IMR-90 (cell line): ENCODE measurements at regions not wholly inside any gene's neighbourhood (a gene's known extent, or its start where the extent isn't known, plus 50 kb on each side); places are given as distances from the start of the nearest gene placed in this dataset.
A peak's percentile ranks its signal among the peaks of the same experiment; 100 is the strongest.

Experiments
- ATAC-seq: fragments of 200-7000 bp; cut with Tn5 transposase; 2 replicates; pipeline ENCODE4 v1.9.1; 2020; ENCODE audit warnings: low read depth, mild to moderate bottlenecking, moderate library complexity
- BruUV-seq: library from RNA; stranded (reverse); fragments of 400-500 nt; replicated peaks from 2 replicates; lab custom pipeline; 2021; lab: Mats Ljungman, UMichigan
- CTCF ChIA-PET: fragments of 300-600 bp; formaldehyde crosslinking; extraction: SDS; loops from one replicate; lab custom pipeline; 2021; ENCODE audit warnings: antibody characterized with exemption; lab: Yijun Ruan, JAX
- POLR2A ChIA-PET: fragments of 300-600 bp; sonication (Branson Sonifier 250); formaldehyde crosslinking; loops from one replicate; lab custom pipeline; 2022; ENCODE audit warnings: antibody characterized with exemption; ENCODE audit not compliant: unreplicated experiment; lab: Charles Lee
- DNase-seq: peaks from one replicate; pipeline ENCODE4 v3.0.0; 2013
- H2AFZ ChIP-seq: replicated peaks from 2 replicates; pipeline ENCODE3; 2013; ENCODE audit warnings: low read length, mild to moderate bottlenecking; ENCODE audit not compliant: poor library complexity
- H2AK5ac ChIP-seq: 2 replicates; pipeline ENCODE4 v1.6.1; 2013; ENCODE audit warnings: low read depth, low read length, inconsistent platforms
- H2AK9ac ChIP-seq: replicated peaks from 2 replicates; pipeline ENCODE3; 2013; ENCODE audit warnings: mild to moderate bottlenecking, low read depth, low read length, moderate library complexity; ENCODE audit not compliant: poor library complexity
- H2BK120ac ChIP-seq: 2 replicates; pipeline ENCODE4 v1.6.1; 2013; ENCODE audit warnings: low read depth, low read length, inconsistent platforms
- H2BK15ac ChIP-seq: 3 replicates; pipeline ENCODE4 v1.6.1; 2013; ENCODE audit warnings: low read depth, low read length, inconsistent platforms
- H2BK20ac ChIP-seq: 2 replicates; pipeline ENCODE4 v1.6.1; 2013; ENCODE audit warnings: low read depth, mild to moderate bottlenecking, inconsistent platforms, low read length, moderate library complexity
- H2BK5ac ChIP-seq: 2 replicates; pipeline ENCODE4 v1.6.1; 2013; ENCODE audit warnings: mild to moderate bottlenecking, low read depth, low read length, inconsistent platforms; ENCODE audit not compliant: poor library complexity, severe bottlenecking
- H3K14ac ChIP-seq: replicated peaks from 2 replicates; pipeline ENCODE4 v1.6.1; 2013; ENCODE audit warnings: low read depth, low read length, inconsistent platforms
- H3K18ac ChIP-seq: 2 replicates; pipeline ENCODE4 v1.6.1; 2013; ENCODE audit warnings: low read depth, low read length, control low read depth
- H3K23ac ChIP-seq: 2 replicates; pipeline ENCODE4 v1.6.1; 2013; ENCODE audit warnings: low read depth, low read length, inconsistent platforms
- H3K27ac ChIP-seq: 2 replicates; pipeline ENCODE4 v1.5.1; 2013; ENCODE audit warnings: mild to moderate bottlenecking, control low read depth, low read length; ENCODE audit not compliant: insufficient read depth
- H3K27me3 ChIP-seq: 2 replicates; pipeline ENCODE4 v1.6.1; 2013; ENCODE audit warnings: low read length; ENCODE audit not compliant: control insufficient read depth, insufficient read depth
- H3K36me3 ChIP-seq: 2 replicates; pipeline ENCODE4 v1.6.1; 2013; ENCODE audit warnings: low read length, mixed read lengths; ENCODE audit not compliant: control insufficient read depth, insufficient read depth
- H3K4ac ChIP-seq: 2 replicates; pipeline ENCODE4 v1.6.1; 2013; ENCODE audit warnings: low read depth, low read length, inconsistent platforms
- H3K4me1 ChIP-seq: 2 replicates; pipeline ENCODE4 v1.6.1; 2013; ENCODE audit warnings: low read length, mixed read lengths; ENCODE audit not compliant: control insufficient read depth, insufficient read depth
- H3K4me2 ChIP-seq: 2 replicates; pipeline ENCODE4 v1.6.1; 2013; ENCODE audit warnings: low read depth, mild to moderate bottlenecking, control low read depth, low read length, moderate library complexity
- H3K4me3 ChIP-seq: 2 replicates; pipeline ENCODE4 v1.5.1; 2013; ENCODE audit warnings: low read depth, mild to moderate bottlenecking, control low read depth, low read length, moderate library complexity; ENCODE audit not compliant: insufficient read depth
- H3K56ac ChIP-seq: 2 replicates; pipeline ENCODE4 v1.6.1; 2013; ENCODE audit warnings: low read length, inconsistent platforms; ENCODE audit not compliant: insufficient read depth; ENCODE audit errors: extremely low read depth
- H3K79me1 ChIP-seq, 2 experiments: 2 replicates each; pipeline ENCODE4 v1.6.1; 2013; ENCODE audit warnings: low read length in 2 of 2, inconsistent platforms in 1 of 2, low read depth in 1 of 2
- H3K9ac ChIP-seq: 2 replicates; pipeline ENCODE4 v1.6.1; 2013; ENCODE audit warnings: low read depth, low read length, control low read depth
- H3K9me1 ChIP-seq: 2 replicates; pipeline ENCODE4 v1.6.1; 2013; ENCODE audit warnings: low read length, inconsistent platforms; ENCODE audit not compliant: insufficient read depth
- H3K9me3 ChIP-seq: 2 replicates; pipeline ENCODE4 v1.6.1; 2013; ENCODE audit warnings: low read length; ENCODE audit not compliant: control insufficient read depth, insufficient read depth
- H4K20me1 ChIP-seq: 2 replicates; pipeline ENCODE4 v1.6.1; 2013; ENCODE audit warnings: low read length, inconsistent platforms; ENCODE audit not compliant: insufficient read depth
- H4K5ac ChIP-seq: 2 replicates; pipeline ENCODE4 v1.6.1; 2013; ENCODE audit warnings: mild to moderate bottlenecking, low read depth, low read length, control low read depth
- H4K8ac ChIP-seq, 2 experiments: 2 replicates each; pipeline ENCODE4 v1.6.1; 2013; ENCODE audit warnings: low read depth in 2 of 2, low read length in 2 of 2, control low read depth in 1 of 2, inconsistent platforms in 1 of 2
- H4K91ac ChIP-seq: 2 replicates; pipeline ENCODE4 v1.6.1; 2013; ENCODE audit warnings: low read depth, low read length, inconsistent platforms; ENCODE audit not compliant: insufficient read depth
- BHLHE40 ChIP-seq: fragments of 150-350 bp; IDR thresholded peaks from 2 replicates; pipeline ENCODE4 v1.6.1; 2016; ENCODE audit warnings: mild to moderate bottlenecking, low read depth, low read length
- CEBPB ChIP-seq: IDR thresholded peaks from 2 replicates; pipeline ENCODE4 v1.6.1; 2012; ENCODE audit warnings: low read depth, low read length, improper control_type of control experiment
- CHD1 ChIP-seq: IDR thresholded peaks from 2 replicates; pipeline ENCODE4 v1.6.1; 2012; ENCODE audit warnings: low read depth, low read length, improper control_type of control experiment
- FOS ChIP-seq: fragments of 150-350 bp; IDR thresholded peaks from 2 replicates; pipeline ENCODE4 v1.6.1; 2016; ENCODE audit warnings: low read depth, low read length
- MAFK ChIP-seq: IDR thresholded peaks from 2 replicates; pipeline ENCODE4 v1.6.1; 2012; ENCODE audit warnings: low read depth, low read length, improper control_type of control experiment
- MAZ ChIP-seq: IDR thresholded peaks from 2 replicates; pipeline ENCODE4 v1.6.1; 2012; ENCODE audit warnings: low read depth, mild to moderate bottlenecking, low read length, improper control_type of control experiment, moderate library complexity, borderline replicate concordance
- MXI1 ChIP-seq: IDR thresholded peaks from 2 replicates; pipeline ENCODE4 v1.6.1; 2012; ENCODE audit warnings: low read depth, mild to moderate bottlenecking, low read length, moderate library complexity, borderline replicate concordance
- NFE2L2 ChIP-seq: fragments of 150-350 bp; IDR thresholded peaks from 2 replicates; pipeline ENCODE4 v1.6.1; 2016; ENCODE audit warnings: low read depth, mild to moderate bottlenecking, low read length
- POLR2A ChIP-seq: IDR thresholded peaks from 2 replicates; pipeline ENCODE4 v1.6.1; 2012; ENCODE audit warnings: mild to moderate bottlenecking, low read depth, low read length
- RAD21 ChIP-seq: IDR thresholded peaks from 2 replicates; pipeline ENCODE4 v1.6.1; 2012; ENCODE audit warnings: low read length, improper control_type of control experiment
- RCOR1 ChIP-seq: IDR thresholded peaks from 2 replicates; pipeline ENCODE4 v1.6.1; 2012; ENCODE audit warnings: mild to moderate bottlenecking, low read length, improper control_type of control experiment; ENCODE audit not compliant: insufficient replicate concordance
- RFX5 ChIP-seq: IDR thresholded peaks from 2 replicates; pipeline ENCODE4 v1.8.0; 2012; ENCODE audit warnings: low read depth, mild to moderate bottlenecking, low read length, moderate library complexity
- SMC3 ChIP-seq: fragments of 150-350 bp; IDR thresholded peaks from 2 replicates; pipeline ENCODE4 v1.6.1; 2016; ENCODE audit warnings: low read depth, mild to moderate bottlenecking, antibody characterized with exemption, low read length, moderate library complexity
- WGBS, 2 experiments: methylation state at CpG; one replicate each; pipeline versions ENCODE4 v1.1.5 to v1.1.7; 2013; ENCODE audit warnings: missing lambda C conversion rate in 2 of 2; ENCODE audit not compliant: insufficient read length in 1 of 2; ENCODE audit errors: extremely low coverage in 2 of 2; 5-methylcytosine and 5-hydroxymethylcytosine counted together
- dilution Hi-C: fragments of 300-500 bp; cut with HindIII; formaldehyde crosslinking; loops from one replicate; pipeline ENCODE4 v1.14.3; 2018; ENCODE audit warnings: low sequenced_read_pairs; ENCODE audit not compliant: unreplicated experiment
- in situ Hi-C: fragments of 300-500 bp; cut with MboI; formaldehyde crosslinking; loops from 3 replicates; pipeline ENCODE4 v1.14.3; 2019; ENCODE audit warnings: low sequenced_read_pairs, inconsistent platforms, mixed read lengths
- intact Hi-C: fragments of 100-400 bp; cut with micrococcal nuclease; formaldehyde crosslinking; loops from 2 replicates; pipeline ENCODE4 v1.10.0; 2022
- TF ChIP-seq, protein P1 (sequence below): fragments of 150-350 bp; IDR thresholded peaks from 2 replicates; pipeline ENCODE4 v1.6.1; 2016; ENCODE audit warnings: low read depth, mild to moderate bottlenecking, low read length, moderate library complexity, borderline replicate concordance
- TF ChIP-seq, protein P2 (sequence below): conservative IDR thresholded peaks from 2 replicates; pipeline ENCODE4 v1.5.1; 2012; ENCODE audit warnings: mild to moderate bottlenecking, low read depth, low read length, improper control_type of control experiment
- TF ChIP-seq, protein P3 (sequence below): fragments of 150-350 bp; IDR thresholded peaks from 2 replicates; pipeline ENCODE4 v1.6.1; 2017; ENCODE audit warnings: mild to moderate bottlenecking, antibody characterized with exemption, low read length, low read depth

DNA sequence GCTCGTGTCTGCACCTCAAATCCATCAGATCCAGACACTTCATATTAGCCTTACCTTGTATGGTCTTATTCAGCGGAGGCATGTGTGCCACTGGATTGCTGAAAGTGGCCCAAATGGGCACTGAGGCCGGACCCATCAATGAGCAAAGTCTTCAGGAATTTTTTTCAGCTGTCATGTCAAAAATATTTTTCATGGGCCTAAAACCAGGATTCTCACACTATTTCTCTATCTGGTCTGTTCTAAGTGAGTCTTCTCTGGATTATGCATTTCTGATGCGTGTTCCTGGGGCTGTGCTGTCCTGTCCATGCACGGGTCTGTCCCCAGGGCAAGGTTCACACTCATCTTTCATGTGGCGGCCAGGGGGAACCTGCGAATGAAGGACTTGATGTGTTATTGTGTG lies 94.6 kb downstream of the KCNA5 start:
- Histone ChIP-seq H2AFZ (peak overlapping the region; percentile 74), H3K4me2 (no peak overlapping the region), H3K9ac (no peak overlapping the region), H2AK9ac (peak overlapping the region; percentile 29), H3K27me3 (no peaks in the 10 kb centered on the region), H3K27ac (no peak overlapping the region), H3K9me3 (no peaks in the 10 kb centered on the region), H3K23ac (no peak overlapping the region), H2BK20ac (no peak overlapping the region), H3K79me1 (no peaks in the 10 kb centered on the region), H3K4me3 (no peak overlapping the region), H3K9me1 (0 out of 2 replicates have a peak, but pooled peaks cover 4% of the 10 kb centered on the region), H2BK120ac (peak overlapping the region; percentile 63), H4K8ac (peak overlapping the region in 1 of 2 experiments; percentile 62; a peak in 3 of 4 replicates), H4K91ac (no peak overlapping the region), H4K5ac (peak overlapping the region; percentile 84; the same call in 1 of the 2 replicates), H3K36me3 (no peaks in the 10 kb centered on the region), H2BK15ac (no peak overlapping the region), H3K4ac (peak overlapping the region; percentile 63), H2AK5ac (no peak overlapping the region), H3K4me1 (peaks cover 15% of the 10 kb centered on the region), H3K18ac (peak overlapping the region; percentile 73; the same call in 1 of the 2 replicates), H4K20me1 (no peaks in the 10 kb centered on the region), H3K56ac (no peak overlapping the region), H3K14ac (no peak overlapping the region), H2BK5ac (peak overlapping the region; percentile 76)
- dilution Hi-C loops (no loop called here), in situ Hi-C loops (no loop called here), intact Hi-C loops (no loop called here)
- TF ChIP-seq NFE2L2 (no peak), MXI1 (no peak), BHLHE40 (no peak), SMC3 (no peak), MAZ (no peak), CEBPB (no peak), MAFK (no peak), RFX5 (no peak), POLR2A (no peak), RCOR1 (no peak), RAD21 (no peak), FOS (no peak), CHD1 (no peak)
- TF ChIP-seq, protein P1, sequence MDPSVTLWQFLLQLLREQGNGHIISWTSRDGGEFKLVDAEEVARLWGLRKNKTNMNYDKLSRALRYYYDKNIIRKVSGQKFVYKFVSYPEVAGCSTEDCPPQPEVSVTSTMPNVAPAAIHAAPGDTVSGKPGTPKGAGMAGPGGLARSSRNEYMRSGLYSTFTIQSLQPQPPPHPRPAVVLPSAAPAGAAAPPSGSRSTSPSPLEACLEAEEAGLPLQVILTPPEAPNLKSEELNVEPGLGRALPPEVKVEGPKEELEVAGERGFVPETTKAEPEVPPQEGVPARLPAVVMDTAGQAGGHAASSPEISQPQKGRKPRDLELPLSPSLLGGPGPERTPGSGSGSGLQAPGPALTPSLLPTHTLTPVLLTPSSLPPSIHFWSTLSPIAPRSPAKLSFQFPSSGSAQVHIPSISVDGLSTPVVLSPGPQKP = no peak
- TF ChIP-seq, protein P2, sequence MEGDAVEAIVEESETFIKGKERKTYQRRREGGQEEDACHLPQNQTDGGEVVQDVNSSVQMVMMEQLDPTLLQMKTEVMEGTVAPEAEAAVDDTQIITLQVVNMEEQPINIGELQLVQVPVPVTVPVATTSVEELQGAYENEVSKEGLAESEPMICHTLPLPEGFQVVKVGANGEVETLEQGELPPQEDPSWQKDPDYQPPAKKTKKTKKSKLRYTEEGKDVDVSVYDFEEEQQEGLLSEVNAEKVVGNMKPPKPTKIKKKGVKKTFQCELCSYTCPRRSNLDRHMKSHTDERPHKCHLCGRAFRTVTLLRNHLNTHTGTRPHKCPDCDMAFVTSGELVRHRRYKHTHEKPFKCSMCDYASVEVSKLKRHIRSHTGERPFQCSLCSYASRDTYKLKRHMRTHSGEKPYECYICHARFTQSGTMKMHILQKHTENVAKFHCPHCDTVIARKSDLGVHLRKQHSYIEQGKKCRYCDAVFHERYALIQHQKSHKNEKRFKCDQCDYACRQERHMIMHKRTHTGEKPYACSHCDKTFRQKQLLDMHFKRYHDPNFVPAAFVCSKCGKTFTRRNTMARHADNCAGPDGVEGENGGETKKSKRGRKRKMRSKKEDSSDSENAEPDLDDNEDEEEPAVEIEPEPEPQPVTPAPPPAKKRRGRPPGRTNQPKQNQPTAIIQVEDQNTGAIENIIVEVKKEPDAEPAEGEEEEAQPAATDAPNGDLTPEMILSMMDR = no peak
- TF ChIP-seq, protein P3, sequence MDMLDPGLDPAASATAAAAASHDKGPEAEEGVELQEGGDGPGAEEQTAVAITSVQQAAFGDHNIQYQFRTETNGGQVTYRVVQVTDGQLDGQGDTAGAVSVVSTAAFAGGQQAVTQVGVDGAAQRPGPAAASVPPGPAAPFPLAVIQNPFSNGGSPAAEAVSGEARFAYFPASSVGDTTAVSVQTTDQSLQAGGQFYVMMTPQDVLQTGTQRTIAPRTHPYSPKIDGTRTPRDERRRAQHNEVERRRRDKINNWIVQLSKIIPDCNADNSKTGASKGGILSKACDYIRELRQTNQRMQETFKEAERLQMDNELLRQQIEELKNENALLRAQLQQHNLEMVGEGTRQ = no peak
- ATAC-seq = 0 out of 2 replicates have a peak, but pooled peaks have one; percentile 24
- no CpG with 5 or more reads among the region's 7 CpGs for WGBS, 2 experiments
- CTCF ChIA-PET = no interaction called here
- POLR2A ChIA-PET = no interaction called here
- no peak for DNase-seq
- no TSS peak for BruUV-seq
